NCI-H1417 (cell line): ENCODE measurements at regions not wholly inside any gene's neighbourhood (a gene's known extent, or its start where the extent isn't known, plus 50 kb on each side); places are given as distances from the start of the nearest gene placed in this dataset.

Experiments used
- DNase-seq, 3 experiments: peaks; one replicate each; lab custom pipeline; 2025; lab: John Stamatoyannopoulos, UW

DNA sequence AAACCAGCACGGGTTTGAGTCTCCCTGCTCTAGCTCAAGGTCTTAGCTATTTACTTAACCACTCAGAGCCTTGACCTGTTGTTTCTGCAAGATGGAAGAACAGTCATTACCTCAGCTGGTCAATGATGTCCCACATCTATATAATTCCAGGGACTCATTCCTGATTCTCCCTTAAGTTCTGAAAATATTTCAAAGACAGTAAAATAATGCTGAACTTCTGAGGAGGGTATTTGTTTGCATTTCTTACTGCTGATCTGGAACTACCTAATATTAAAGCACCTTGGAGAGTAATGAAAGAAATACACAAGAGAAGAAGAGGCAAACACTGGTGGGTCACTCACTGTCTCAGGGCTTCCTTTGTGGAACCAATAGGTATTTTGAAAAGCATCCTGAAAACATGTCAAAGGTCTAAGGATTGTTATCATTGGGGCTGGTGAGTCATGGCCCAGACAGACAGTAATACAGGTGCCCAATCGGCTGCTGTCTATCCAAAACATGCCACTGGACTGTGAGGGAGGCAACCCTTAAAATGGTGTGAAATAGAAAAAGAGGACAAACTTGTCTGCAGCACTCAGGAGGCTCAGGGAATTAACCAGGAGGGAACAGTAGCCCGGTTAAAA is 88.7 kb upstream of the EGLN3 start:
- no peak for DNase-seq

DNA sequence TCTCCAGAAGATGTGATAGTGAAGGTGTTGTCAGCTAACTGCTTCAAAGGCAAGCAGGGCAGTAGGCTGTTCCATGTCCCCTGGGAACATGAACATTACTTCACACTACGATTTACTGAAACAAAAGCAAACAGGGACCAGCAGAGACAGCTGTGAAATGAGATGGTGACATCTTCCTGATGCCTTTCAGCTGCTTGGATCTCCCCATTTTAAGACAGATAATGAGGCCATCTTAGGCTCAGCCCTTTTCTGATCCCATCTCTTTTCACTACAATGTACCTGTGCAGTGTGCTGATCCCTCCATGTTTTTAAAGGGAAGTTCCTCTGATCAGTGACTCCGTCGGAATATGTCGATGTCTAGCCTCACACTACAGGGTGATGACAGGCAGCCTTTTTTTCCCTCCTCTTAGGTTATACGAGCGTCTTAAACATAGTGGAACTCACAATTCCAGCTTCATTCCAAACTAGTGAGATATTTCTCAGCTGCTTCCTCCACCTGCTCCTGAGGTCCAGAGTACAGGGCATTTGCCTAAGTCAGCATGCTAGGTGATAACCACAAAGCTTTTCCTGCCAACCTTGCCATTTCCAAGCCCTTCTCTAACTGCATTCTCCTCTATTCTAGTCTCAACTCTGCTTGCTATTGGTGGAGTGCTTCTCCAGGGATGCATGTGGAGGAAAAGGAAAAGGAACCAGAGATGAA is 87.6 kb upstream of the EGLN3 start:
- no peak for DNase-seq

DNA sequence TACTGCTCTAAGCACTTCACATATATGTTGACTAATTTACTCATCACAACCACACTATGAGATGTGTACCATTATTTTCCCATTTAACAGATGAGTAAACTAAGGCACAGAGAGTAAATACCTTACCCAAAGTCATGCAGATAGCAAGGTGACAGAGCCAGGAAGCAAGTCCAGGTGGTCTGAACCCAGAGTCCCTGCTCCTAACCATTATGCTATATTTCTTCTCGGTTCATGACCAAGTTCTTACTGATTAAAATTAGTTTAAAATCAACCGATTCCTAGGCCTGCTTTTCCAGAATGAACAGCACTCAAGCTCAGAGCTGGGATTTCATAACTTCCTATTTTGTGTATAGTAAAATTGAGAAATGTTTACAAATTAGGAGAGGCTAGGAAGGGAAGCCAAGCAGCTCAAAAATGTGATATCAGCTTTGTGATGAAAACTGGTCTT is 85.5 kb upstream of the EGLN3 start:
- no peak for DNase-seq

DNA sequence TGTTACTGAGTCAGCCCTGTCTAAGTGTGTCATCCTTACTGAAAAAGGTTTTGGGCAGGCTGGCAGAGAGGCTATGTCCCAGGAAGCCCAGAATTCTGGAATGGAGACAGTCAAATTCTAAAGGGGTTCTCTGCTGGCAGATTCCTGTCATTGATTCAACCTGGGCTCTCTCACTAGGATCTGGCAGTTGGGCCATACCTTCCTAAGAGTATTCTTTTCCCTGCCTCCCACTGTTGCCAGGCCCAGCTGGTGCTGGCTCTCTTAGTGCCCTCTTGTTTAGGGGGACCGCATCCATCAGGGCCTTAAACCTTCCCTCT is 85.0 kb upstream of the EGLN3 start:
- DNase-seq, result no peak

DNA sequence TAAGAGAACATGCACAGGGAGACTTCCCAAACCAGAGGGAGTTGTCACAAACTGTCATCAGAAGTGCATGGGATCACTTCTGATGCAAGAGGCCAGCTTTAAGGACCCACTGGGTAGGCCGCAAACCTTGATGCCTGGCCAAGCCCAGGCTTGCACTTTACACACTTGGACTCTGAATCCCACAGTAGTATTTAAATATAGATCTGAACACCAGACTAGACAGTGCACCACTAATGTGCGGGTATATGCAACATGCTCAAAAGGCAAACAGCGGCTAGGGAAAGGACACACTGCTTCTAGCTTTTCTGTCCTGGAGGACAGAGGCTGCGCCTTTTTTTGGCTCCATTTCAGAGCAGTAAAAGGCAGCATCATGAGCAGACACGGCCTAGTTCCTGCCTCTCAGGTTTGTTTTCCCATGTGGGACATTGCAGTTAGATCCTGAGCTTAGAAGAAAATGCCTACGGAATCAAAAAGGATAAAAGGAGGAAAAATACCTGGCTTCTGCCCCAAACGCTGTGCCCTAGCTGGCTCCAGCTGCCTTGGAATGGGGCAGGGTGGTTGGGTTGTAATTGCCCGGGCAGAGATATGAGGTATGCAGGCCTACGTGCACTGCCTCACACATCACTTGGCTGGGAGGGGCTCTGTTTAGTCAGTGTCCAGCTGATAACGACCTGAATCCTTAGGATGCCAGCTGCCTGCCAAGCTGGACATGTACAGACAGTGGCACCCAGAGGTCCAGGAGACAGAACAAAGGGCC is 84.5 kb upstream of the EGLN3 start:
- no peak for DNase-seq

DNA sequence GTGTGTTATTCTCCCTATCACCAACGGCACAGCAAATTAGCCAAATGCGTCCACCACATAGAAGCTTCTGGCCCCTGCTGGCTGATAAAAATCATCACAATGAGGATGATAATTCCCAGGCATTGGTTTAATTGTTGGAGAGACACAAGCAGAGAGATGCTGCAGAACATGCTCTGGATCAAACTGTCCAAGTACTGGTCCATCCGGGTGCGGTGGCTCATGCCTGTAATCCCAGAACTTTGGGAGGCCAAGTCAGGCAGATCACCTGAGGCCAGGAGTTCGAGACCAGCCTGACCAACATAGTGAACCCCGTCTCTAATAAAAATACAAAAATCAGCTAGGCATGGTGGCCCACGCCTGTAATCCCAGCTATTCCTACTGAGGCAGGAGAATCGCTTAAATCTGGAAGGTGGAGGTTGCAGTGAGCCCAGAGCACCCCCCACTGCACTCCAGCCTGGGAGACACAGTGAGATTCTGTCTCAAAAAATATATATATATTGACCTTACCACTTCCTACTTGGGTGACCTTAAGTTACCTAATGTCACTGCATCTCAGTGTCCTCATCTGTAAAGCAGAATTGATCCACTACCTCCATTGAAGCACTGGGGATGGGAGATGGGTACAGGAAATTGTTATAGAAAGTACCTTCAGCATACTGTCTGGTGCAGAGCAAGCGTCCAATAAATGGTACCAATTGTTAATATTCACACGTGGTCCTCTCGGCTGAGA is 83.7 kb upstream of the EGLN3 start:
- no peak for DNase-seq

DNA sequence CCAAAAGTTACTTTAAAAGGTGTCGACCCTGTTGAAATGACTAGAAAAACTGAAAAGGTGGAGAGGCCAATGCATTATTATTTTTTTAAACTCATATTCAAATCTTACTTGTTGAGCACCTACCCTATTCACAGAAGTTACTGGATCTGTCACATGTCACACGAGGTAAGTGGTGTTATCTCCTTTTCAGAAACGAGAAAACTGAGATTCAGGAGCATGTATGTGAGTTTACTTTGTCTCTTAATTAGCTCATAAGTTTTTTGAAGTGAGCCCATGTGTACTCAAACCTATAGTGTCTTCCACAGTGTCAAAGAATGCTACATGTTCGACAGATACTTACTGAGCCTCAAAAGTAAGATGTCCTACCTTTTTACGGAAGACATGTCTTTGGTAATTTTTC is 81.8 kb upstream of the EGLN3 start:
- DNase-seq, result no peak

DNA sequence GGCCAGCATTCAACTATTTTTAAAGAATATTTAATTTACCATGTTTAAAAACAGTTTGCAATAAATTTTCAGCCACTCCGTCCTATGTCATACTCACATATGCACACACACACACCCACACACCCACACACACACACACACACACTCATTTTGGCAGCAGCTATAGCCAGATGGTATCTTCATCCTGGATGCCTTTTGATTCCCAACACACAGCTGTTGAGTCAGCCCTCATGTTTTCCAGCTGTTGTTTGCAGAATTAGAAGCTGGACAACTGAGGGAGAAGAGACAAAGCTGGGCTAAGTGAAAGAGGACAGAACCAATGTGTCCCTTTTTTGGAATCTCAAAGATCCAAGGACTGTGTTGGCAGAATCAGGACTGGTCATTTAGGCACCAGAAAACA is 80.0 kb upstream of the EGLN3 start:
- no peak for DNase-seq

DNA sequence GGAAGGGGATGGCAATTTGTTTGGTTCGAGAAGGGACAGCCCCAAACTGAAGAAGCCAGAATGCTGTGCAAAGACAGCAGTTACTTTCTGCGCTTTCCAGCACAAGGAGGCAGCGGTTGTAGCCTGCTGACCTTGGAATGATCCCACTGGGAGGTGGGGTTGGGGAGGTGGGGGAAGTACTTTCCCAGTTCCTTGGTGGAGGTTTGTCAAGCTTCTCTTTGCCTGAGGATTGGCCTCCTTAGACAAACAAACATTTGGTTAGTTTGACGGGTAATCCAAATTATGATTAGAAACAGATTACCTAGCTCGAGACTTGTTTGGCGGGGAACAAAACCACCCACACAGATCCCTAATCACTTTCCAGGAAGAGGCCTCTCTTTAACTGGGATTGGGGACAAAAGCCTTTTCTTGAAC is 79.1 kb upstream of the EGLN3 start:
- no peak for DNase-seq

DNA sequence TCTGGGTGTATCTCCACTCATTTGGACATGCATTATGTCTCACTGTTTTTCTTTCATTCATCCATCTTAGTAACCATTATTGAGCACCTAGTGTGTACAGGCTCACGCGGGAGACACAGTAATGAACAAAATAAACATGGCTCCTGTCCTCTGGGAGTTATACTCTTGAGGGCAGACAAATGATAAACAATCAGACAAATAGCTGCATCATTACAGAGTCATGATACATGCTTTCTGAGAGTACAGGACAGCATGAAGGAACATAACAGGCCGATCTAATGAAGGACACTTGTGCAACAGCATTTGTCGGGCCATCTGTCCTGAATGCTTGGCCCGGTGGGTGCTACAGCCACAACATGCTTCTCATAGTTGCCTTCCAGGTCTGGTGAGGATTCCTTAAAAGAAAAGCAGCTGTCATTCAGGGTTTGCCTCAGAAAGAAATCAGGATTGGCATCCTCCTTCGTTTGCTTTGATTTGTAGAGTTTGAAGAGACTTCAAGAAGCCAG is 77.2 kb upstream of the EGLN3 start:
- no peak for DNase-seq

DNA sequence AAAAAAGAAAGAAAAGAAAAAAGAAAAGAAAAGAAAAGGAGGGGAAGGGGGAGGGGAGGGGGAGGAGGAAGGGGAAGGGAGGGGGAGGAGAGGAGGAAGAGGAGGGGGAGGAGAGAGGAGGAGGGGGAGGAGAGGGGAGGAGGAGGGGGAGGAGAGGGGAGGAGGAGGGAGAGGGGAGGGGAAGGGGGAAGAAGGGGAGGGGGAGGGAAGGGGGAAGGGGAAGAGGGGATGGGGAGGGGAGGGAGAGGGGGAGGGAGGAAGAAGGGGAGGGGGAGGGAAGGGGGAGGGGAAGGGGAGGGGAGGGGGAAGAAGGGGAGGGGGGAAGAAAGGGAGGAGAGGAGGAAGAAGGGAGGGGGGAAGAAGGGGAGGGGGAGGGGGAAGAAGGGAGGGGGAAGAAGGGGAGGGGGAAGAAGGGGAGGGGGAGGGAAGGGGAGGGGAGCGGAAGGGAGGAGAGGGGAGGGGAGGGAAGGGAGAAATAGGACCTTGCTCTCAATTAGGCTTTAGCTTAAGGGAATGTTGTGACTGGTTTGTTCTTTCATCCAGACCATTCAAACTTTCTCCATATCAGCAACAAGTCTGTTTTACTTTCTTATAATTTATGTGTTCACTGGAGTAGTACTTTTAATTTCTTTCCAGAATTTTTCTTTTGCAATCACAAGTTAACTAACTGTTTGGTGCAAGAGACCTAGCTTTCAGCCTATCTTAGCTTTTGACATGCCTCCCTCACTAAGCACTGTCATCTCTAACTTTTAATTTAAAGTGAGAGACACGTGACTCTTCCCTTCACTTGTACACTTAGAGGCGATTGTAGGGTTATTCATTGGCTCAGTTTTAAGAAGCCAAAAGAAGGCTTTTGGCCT is 76.5 kb upstream of the EGLN3 start:
- no peak for DNase-seq

DNA sequence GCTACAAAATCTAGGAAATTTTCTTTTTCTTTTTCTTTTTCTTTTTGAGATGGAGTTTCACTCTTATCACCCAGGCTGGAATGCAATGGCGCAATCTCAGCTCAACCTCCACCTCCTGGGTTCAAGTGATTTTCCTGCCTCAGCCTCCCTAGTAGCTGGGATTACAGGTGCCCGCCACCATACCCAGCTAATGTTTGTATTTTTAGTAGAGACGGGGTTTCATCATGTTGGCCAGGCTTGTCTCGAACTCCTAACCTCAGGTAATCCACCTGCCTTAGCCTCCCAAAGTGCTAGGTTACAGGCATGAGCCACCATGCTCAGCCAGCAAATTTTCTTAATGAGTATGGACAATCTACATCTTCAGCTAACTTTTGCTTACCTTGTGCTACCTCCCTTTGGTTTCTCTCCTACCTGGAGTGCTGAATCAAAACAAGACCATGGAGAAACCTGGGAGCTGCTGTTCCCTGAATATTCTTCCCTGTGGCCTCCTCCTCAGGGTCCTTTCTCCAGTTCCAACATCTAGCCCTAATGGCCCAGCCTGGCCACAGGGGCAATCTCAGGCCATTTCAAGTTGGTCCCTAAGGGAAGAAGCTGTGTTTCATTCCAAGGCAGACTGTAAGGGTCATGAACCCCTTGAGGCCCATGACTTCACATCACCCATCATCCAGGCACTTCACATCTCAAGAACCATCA is 74.6 kb upstream of the EGLN3 start:
- no peak for DNase-seq

DNA sequence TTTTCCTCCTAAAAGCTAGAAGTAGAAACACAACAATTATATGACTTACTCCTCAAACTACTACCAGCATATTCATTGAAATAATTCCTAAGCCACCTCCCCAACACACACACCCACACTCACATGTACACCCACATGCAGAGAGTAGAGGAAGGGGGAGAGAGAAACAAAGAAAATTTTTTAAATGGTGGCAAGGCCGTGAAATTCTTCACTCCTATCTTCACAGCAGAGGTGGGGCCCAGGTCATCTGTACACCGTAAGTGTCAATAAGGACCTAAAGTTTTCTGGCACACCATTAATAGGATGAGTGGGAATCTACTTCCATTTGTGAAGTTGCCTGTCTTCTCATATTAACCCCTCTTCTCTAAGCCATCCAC is 73.9 kb upstream of the EGLN3 start:
- DNase-seq, result no peak

DNA sequence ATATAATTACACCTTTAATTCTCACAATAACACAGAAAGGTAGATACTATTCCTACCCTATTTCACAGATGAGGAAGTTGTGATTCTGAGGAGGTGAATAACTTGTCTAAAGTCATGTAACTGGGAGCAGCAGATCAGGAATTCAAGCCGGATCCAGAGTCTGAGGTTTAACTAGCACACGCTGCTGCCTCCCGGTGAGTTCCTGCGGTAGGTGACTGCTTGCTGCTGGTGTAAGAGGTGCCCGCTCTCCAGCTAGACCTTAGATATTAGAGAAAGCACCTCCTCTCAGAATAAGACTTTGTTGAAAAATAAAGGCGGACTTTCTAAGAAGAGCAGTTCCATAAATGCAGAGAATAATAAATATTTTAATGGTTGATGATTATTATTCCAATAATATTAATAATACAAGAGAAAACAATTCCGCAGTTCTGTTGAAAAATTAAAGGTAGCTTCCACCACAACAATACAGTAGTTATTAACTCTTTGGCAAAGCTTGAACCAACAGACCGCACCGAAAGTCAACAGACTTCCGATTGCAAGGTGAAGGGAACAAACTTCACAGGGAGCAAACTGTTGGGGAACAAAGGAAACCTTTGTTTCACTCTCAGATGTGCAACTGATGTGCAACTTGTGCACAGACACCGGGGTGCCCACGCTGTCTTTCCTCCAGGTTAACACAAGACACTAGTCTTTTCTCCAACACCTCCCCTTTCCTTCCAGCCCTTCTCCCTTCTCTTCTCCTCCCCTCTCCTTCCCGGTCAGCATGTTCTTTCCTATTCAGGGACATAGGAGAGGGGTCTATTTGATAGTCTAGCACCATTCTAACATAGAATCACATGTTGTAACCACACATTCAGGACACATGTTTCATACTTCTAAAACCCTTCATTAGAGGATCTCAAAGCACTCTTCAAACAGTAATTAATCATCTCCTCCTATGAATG is 73.2 kb upstream of the EGLN3 start:
- DNase-seq, result peak in 2 of 3 experiments; percentile 10 to 25

DNA sequence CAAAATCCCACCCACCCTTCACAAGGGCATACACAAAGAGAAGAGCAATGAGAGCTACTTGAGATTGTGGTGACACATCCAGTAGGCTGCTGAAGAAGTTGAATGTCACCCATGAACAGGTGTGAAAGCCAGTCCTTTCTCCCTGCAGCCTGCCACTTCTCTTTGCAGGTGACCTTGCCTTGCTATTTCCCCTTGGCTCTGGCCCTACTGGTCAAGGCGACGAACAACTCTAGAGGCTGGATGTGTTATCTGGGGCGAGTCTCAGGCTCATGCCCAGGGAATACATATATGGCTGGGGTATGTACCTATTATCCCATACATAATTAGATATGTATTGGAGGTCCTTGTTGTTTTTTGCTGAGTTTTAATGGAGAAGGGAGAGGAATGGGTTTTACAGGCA is 70.2 kb upstream of the EGLN3 start:
- DNase-seq, result peak in 1 of 3 experiments; percentile 70

DNA sequence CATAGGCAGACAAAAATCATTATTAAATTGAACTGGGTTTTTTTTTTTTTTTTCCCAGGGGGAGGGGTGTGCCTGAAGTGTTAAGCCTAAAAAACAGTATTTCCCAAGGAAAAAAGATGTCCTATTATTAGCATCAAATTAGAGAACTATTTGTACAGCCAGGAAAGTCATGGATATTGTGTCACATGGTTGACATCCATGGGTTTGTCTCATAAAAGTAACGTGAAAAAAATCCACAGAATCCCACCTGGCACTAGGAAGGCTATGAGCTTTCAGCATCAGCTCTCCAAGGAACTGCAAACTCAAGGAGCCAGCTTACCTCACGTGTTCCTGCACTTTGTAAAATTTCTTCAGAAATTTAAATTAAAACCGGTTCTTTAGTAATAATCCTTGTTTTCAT is 69.1 kb upstream of the EGLN3 start:
- no peak for DNase-seq

DNA sequence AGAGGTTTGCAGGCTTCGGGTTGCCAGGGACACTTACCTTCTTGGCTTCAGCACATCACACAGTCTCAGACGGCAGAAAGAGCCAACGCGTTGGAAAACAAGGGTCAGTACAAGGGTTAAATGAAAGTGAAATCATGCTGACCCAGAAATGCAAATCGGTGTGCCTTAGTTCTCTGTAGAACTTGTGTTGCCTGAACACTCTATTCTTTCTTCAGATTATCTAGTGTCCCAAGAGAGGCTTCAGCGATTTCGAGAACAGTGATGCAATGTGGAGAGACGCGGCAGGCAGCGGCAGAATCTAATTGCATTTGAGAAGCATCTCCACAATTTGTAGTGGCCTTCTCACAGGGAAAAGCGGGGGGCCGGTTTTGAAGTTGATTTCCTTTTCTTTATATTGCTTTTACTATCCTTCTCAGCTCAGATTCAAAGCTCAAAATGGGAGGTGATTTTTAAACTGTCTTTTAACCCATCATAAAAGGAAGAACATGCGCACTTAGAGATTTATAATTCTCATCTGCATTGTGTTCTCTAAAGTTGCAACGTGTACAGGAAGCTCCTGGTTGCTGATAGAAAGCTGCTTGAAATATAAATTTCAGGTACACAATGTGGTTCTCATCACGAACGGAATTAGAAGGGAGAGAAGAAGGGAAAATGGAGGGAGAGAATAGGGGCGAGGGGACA is 67.8 kb upstream of the EGLN3 start:
- DNase-seq, result peak in 1 of 3 experiments; percentile 42

DNA sequence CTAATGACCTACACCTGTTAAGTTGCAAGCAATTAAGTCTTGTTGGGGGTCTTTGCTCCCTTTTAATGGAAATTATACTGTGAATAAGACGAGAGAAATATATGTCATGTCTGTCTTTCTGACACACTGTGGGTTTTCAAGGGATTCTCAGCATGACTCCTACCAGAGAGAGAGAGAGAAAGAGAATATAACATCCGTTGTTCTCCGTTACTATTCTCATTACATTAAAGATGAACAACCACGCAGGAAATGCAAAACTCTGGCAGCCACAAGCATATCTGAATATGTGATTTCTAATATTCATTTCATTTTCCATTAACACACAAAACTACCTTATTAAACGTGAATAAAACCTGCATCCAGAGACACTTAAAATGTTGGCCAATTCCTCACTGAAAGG is 67.3 kb upstream of the EGLN3 start:
- no peak for DNase-seq

DNA sequence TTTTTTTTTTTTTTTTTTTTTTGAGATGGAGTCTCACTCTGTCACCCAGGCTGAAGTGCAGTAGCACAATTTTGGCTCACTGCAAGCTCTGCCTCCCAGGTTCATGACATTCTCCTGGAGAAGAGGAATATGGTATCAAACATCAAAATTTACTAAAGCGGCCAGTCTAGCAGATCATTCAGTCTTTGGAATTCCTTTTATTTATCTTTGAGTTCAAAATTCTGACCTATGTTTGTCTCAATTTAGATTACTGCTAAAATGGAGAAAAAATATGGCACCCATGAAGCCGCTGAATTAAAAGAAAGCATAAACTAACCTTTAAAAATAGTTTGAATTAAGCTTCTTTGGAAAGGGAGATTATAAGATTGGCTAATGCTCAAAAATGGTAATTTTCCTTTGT is 64.5 kb upstream of the EGLN3 start:
- DNase-seq, result no peak
